NCI-H748 (cell line): ENCODE measurements at regions not wholly inside any gene's neighbourhood (a gene's known extent, or its start where the extent isn't known, plus 50 kb on each side); places are given as distances from the start of the nearest gene placed in this dataset.

ENCODE experiments used
- DNase-seq: peaks from one replicate; lab custom pipeline; 2025; ENCODE audit not compliant: unreplicated experiment; lab: John Stamatoyannopoulos, UW

GRCh38 chr3:132236701-132237651, 80.2 kb upstream of the ACP3 start:
- no peak for DNase-seq

- no peak for DNase-seq
Measured at GRCh38 chr3:132237652-132238032, 79.6 kb upstream of the ACP3 start.

GRCh38 chr3:132239587-132239986, 77.6 kb upstream of the ACP3 start:
- no peak for DNase-seq

GRCh38 chr3:132241776-132242514, 75.3 kb upstream of the ACP3 start:
- no peak for DNase-seq

- no peak for DNase-seq
Measured at GRCh38 chr3:132242790-132243189, 74.4 kb upstream of the ACP3 start.

- peak; percentile 11 for DNase-seq
Measured at GRCh38 chr3:132245552-132246142, 71.6 kb upstream of the ACP3 start.

GRCh38 chr3:132246212-132246611, 71.0 kb upstream of the ACP3 start:
- DNase-seq: no peak

- DNase-seq: no peak
Measured at GRCh38 chr3:132247211-132247610, 70.0 kb upstream of the ACP3 start.

GRCh38 chr3:132248490-132248889, 68.7 kb upstream of the ACP3 start:
- DNase-seq: no peak

- DNase-seq: peak; percentile 36
Measured at GRCh38 chr3:132253262-132253878, 63.8 kb upstream of the ACP3 start.

- no peak for DNase-seq
Measured at GRCh38 chr3:132254076-132254755, 63.0 kb upstream of the ACP3 start.

GRCh38 chr3:132255041-132255745, 62.0 kb upstream of the ACP3 start:
- DNase-seq: no peak

- DNase-seq: peak; percentile 23
Measured at GRCh38 chr3:132256989-132257388, 60.2 kb upstream of the ACP3 start.

GRCh38 chr3:132261506-132261905, 55.7 kb upstream of the ACP3 start:
- no peak for DNase-seq

- no peak for DNase-seq
Measured at GRCh38 chr3:132262305-132262704, 54.9 kb upstream of the ACP3 start.

- DNase-seq: no peak
Measured at GRCh38 chr3:132262956-132263355, 54.3 kb upstream of the ACP3 start.

GRCh38 chr3:132265028-132265427, 52.2 kb upstream of the ACP3 start:
- no peak for DNase-seq

GRCh38 chr3:132265488-132265887, 51.7 kb upstream of the ACP3 start:
- DNase-seq: no peak

GRCh38 chr3:132267391-132267993, 49.7 kb upstream of the ACP3 start:
- DNase-seq: peak; percentile 2
